ENCODE measurements at regions not wholly inside any gene's neighbourhood (a gene's known extent, or its start where the extent isn't known, plus 50 kb on each side); places are given as distances from the start of the nearest gene placed in this dataset.

GRCh38 chr13:54592201-54592600, 1563.6 kb downstream of the OLFM4 start:
- no peak for TF ChIP-seq CTCF (conservative IDR thresholded peaks at IDR 0.05 in 1 of 2, IDR thresholded peaks at IDR 0.05 in 1 of 2; ENCODE audit: low read depth in 1 of 2, low read length in 2 of 2)
- no peak for TF ChIP-seq EZH2 (IDR thresholded peaks at IDR 0.05; ENCODE audit: low read length, missing control alignments)
